IPS-18a (cell line): ENCODE measurements at regions not wholly inside any gene's neighbourhood (a gene's known extent, or its start where the extent isn't known, plus 50 kb on each side); places are given as distances from the start of the nearest gene placed in this dataset.

Experiments
- H3K27ac ChIP-seq: one replicate; pipeline ENCODE4 v1.5.1; 2013; ENCODE audit warnings: low read length
- H3K27me3 ChIP-seq: one replicate; pipeline ENCODE4 v1.6.1; 2013; ENCODE audit warnings: mild to moderate bottlenecking, low read length; ENCODE audit not compliant: control insufficient read depth, insufficient read depth
- H3K36me3 ChIP-seq: one replicate; pipeline ENCODE4 v1.6.1; 2013; ENCODE audit warnings: low read depth, low read length; ENCODE audit not compliant: control insufficient read depth
- H3K4me1 ChIP-seq: one replicate; pipeline ENCODE4 v1.6.1; 2013; ENCODE audit warnings: low read depth, low read length; ENCODE audit not compliant: control insufficient read depth
- H3K4me3 ChIP-seq: one replicate; pipeline ENCODE4 v1.5.1; 2013; ENCODE audit warnings: low read length
- H3K9ac ChIP-seq: one replicate; pipeline ENCODE4 v1.6.1; 2013; ENCODE audit warnings: mild to moderate bottlenecking, low read length, moderate library complexity
- H3K9me3 ChIP-seq: one replicate; pipeline ENCODE4 v1.6.1; 2013; ENCODE audit warnings: low read depth, low read length; ENCODE audit not compliant: control insufficient read depth

GRCh38 chr13:106640515-106640914, 72.6 kb upstream of the ARGLU1 start:
- Histone ChIP-seq H3K27ac (no peak overlapping the region), H3K4me1 (no peaks in the 10 kb centered on the region), H3K36me3 (no peaks in the 10 kb centered on the region), H3K27me3 (no peaks in the 10 kb centered on the region), H3K9ac (no peak overlapping the region), H3K4me3 (no peak overlapping the region), H3K9me3 (no peaks in the 10 kb centered on the region)

- Histone ChIP-seq H3K36me3 (no peaks in the 10 kb centered on the region), H3K27ac (no peak overlapping the region), H3K9ac (no peak overlapping the region), H3K27me3 (no peaks in the 10 kb centered on the region), H3K4me1 (no peaks in the 10 kb centered on the region), H3K4me3 (no peak overlapping the region), H3K9me3 (no peaks in the 10 kb centered on the region)
Measured at GRCh38 chr13:106637519-106637918, 69.6 kb upstream of the ARGLU1 start.

- no peaks in the 10 kb centered on the region for H3K27me3 ChIP-seq
- no peak overlapping the region for H3K9ac ChIP-seq
- H3K36me3 ChIP-seq: no peaks in the 10 kb centered on the region
- H3K9me3 ChIP-seq: no peaks in the 10 kb centered on the region
- H3K4me1 ChIP-seq: no peaks in the 10 kb centered on the region
- no peak overlapping the region for H3K27ac ChIP-seq
- H3K4me3 ChIP-seq: no peak overlapping the region
Measured at GRCh38 chr13:106636492-106636891, 68.6 kb upstream of the ARGLU1 start.

GRCh38 chr13:106635616-106636015, 67.7 kb upstream of the ARGLU1 start:
- H3K27me3 ChIP-seq: no peaks in the 10 kb centered on the region

GRCh38 chr13:106633321-106633720, 65.4 kb upstream of the ARGLU1 start:
- Histone ChIP-seq H3K9me3 (no peaks in the 10 kb centered on the region), H3K36me3 (no peaks in the 10 kb centered on the region), H3K27me3 (no peaks in the 10 kb centered on the region), H3K4me3 (no peak overlapping the region), H3K9ac (no peak overlapping the region), H3K4me1 (no peaks in the 10 kb centered on the region), H3K27ac (no peak overlapping the region)

More at GRCh38 chr13:106635616-106636015, 67.7 kb upstream of the ARGLU1 start:
- Histone ChIP-seq H3K27ac (no peak overlapping the region), H3K9ac (no peak overlapping the region), H3K4me3 (no peak overlapping the region), H3K4me1 (no peaks in the 10 kb centered on the region), H3K36me3 (no peaks in the 10 kb centered on the region), H3K9me3 (no peaks in the 10 kb centered on the region)

GRCh38 chr13:106630650-106631049, 62.7 kb upstream of the ARGLU1 start:
- Histone ChIP-seq H3K36me3 (no peaks in the 10 kb centered on the region), H3K27ac (no peak overlapping the region), H3K9me3 (no peaks in the 10 kb centered on the region), H3K9ac (no peak overlapping the region), H3K4me3 (no peak overlapping the region), H3K27me3 (no peaks in the 10 kb centered on the region), H3K4me1 (no peaks in the 10 kb centered on the region)

- no peak overlapping the region for H3K9ac ChIP-seq
- no peaks in the 10 kb centered on the region for H3K27me3 ChIP-seq
- no peak overlapping the region for H3K27ac ChIP-seq
- no peaks in the 10 kb centered on the region for H3K4me1 ChIP-seq
- no peak overlapping the region for H3K4me3 ChIP-seq
- no peaks in the 10 kb centered on the region for H3K9me3 ChIP-seq
- H3K36me3 ChIP-seq: no peaks in the 10 kb centered on the region
Measured at GRCh38 chr13:106630162-106630561, 62.2 kb upstream of the ARGLU1 start.

- Histone ChIP-seq H3K9me3 (no peaks in the 10 kb centered on the region), H3K9ac (no peak overlapping the region), H3K4me1 (no peaks in the 10 kb centered on the region), H3K27me3 (no peaks in the 10 kb centered on the region), H3K27ac (no peak overlapping the region), H3K4me3 (no peak overlapping the region), H3K36me3 (no peaks in the 10 kb centered on the region)
Measured at GRCh38 chr13:106628936-106629659, 61.2 kb upstream of the ARGLU1 start.

- H3K4me3 ChIP-seq: no peak overlapping the region
- H3K9ac ChIP-seq: no peak overlapping the region
- H3K27ac ChIP-seq: no peak overlapping the region
- H3K4me1 ChIP-seq: no peaks in the 10 kb centered on the region
- H3K9me3 ChIP-seq: no peaks in the 10 kb centered on the region
- H3K27me3 ChIP-seq: no peaks in the 10 kb centered on the region
- no peaks in the 10 kb centered on the region for H3K36me3 ChIP-seq
Measured at GRCh38 chr13:106626473-106626872, 58.5 kb upstream of the ARGLU1 start.

- H3K27ac ChIP-seq: no peak overlapping the region
- H3K9me3 ChIP-seq: no peaks in the 10 kb centered on the region
- no peaks in the 10 kb centered on the region for H3K36me3 ChIP-seq
- H3K4me1 ChIP-seq: no peaks in the 10 kb centered on the region
- H3K4me3 ChIP-seq: no peak overlapping the region
- H3K9ac ChIP-seq: no peak overlapping the region
- H3K27me3 ChIP-seq: no peaks in the 10 kb centered on the region
Measured at GRCh38 chr13:106625578-106625977, 57.6 kb upstream of the ARGLU1 start.

- Histone ChIP-seq H3K27ac (no peak overlapping the region), H3K27me3 (no peaks in the 10 kb centered on the region), H3K36me3 (no peaks in the 10 kb centered on the region), H3K4me3 (no peak overlapping the region), H3K9ac (no peak overlapping the region), H3K9me3 (no peaks in the 10 kb centered on the region), H3K4me1 (no peaks in the 10 kb centered on the region)
Measured at GRCh38 chr13:106623799-106624460, 56.0 kb upstream of the ARGLU1 start.

- H3K4me1 ChIP-seq: no peaks in the 10 kb centered on the region
- H3K9ac ChIP-seq: no peak overlapping the region
- no peak overlapping the region for H3K4me3 ChIP-seq
- no peaks in the 10 kb centered on the region for H3K27me3 ChIP-seq
- no peaks in the 10 kb centered on the region for H3K36me3 ChIP-seq
- no peak overlapping the region for H3K27ac ChIP-seq
- H3K9me3 ChIP-seq: no peaks in the 10 kb centered on the region
Measured at GRCh38 chr13:106621833-106622232, 53.9 kb upstream of the ARGLU1 start.
